Spleen (tissue), 7 donors: ENCODE measurements at regions not wholly inside any gene's neighbourhood (a gene's known extent, or its start where the extent isn't known, plus 50 kb on each side); places are given as distances from the start of the nearest gene placed in this dataset.

Source experiments
- POLR2A ChIP-seq, 3 donors: fragments of 450-650 bp; IDR thresholded peaks; one replicate each; pipeline ENCODE4 v1.5.1; 2017; ENCODE audit warnings: antibody characterized with exemption in 3 of 3, mild to moderate bottlenecking in 1 of 3
- POLR2AphosphoS5 ChIP-seq, 3 donors: sonication (generic); formaldehyde crosslinking; IDR thresholded peaks; one replicate each; pipeline ENCODE4 v1.5.1; 2017; ENCODE audit warnings: antibody characterized with exemption in 3 of 3
- TF ChIP-seq, protein P1 (sequence below), 11 experiments: fragments of 200-600 bp in 7 of 11; fragments of 450-650 bp in 4 of 11; sonication (generic) in 4 of 11; IDR thresholded peaks in 8 of 11; conservative IDR thresholded peaks in 3 of 11; 1 replicate in 7 of 11; 2 replicates in 4 of 11; pipeline versions ENCODE4 v1.4.0 to v1.8.0; 2016 to 2021; ENCODE audit warnings: antibody characterized with exemption in 11 of 11, inconsistent platforms in 4 of 11, mild to moderate bottlenecking in 1 of 11
- donor health status: DM: no; HTN: no; CAD: no; lungs with moderate emphysema.
- donor health status: DM: no; HTN: no; CAD: no.
- donor health status: DM: no; HTN: no; CAD: no.

DNA sequence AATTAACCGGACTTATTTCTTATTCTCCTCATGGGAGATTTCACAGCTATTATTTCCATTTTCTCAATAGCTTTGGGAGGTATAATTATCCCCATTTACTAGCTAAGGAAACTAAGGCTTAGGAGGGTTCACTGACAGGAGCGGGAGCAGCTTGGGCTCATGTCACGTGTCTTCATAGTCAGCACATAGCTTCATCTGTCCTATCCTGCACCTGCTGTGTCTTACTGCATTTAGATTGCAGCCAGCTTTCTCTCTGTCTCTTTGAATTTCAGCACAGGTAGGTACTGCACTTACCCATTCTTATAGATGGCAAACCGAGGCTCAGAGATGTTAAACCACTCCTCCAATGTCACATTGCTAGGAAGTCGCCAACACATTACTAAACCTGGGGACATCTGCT, 839.9 kb downstream of the MAFB start:
- TF ChIP-seq POLR2AphosphoS5 (IDR thresholded peaks at IDR 0.05), result no peak
- TF ChIP-seq, protein P1, sequence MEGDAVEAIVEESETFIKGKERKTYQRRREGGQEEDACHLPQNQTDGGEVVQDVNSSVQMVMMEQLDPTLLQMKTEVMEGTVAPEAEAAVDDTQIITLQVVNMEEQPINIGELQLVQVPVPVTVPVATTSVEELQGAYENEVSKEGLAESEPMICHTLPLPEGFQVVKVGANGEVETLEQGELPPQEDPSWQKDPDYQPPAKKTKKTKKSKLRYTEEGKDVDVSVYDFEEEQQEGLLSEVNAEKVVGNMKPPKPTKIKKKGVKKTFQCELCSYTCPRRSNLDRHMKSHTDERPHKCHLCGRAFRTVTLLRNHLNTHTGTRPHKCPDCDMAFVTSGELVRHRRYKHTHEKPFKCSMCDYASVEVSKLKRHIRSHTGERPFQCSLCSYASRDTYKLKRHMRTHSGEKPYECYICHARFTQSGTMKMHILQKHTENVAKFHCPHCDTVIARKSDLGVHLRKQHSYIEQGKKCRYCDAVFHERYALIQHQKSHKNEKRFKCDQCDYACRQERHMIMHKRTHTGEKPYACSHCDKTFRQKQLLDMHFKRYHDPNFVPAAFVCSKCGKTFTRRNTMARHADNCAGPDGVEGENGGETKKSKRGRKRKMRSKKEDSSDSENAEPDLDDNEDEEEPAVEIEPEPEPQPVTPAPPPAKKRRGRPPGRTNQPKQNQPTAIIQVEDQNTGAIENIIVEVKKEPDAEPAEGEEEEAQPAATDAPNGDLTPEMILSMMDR (IDR thresholded peaks at IDR 0.05 in 8 of 11, conservative IDR thresholded peaks at IDR 0.05 in 3 of 11), result no peak
- TF ChIP-seq POLR2A (IDR thresholded peaks at IDR 0.05), result no peak
